Activated CD4-positive, alpha-beta T cell treated with anti-CD3 and anti-CD28 coated beads, Interleukin-2, Interleukin-6, amounts not matched to agents 100 ng/mL and 50 ng/mL, durations not matched to agents 16 hours and 8 hours (primary cell): ENCODE measurements at regions not wholly inside any gene's neighbourhood (a gene's known extent, or its start where the extent isn't known, plus 50 kb on each side); places are given as distances from the start of the nearest gene placed in this dataset.

Experiments
- DNase-seq: peaks from one replicate; pipeline ENCODE4 v3.0.0-alpha.2; 2020

GRCh38 chr1:234708700-234709395, 98.9 kb upstream of the IRF2BP2 start:
- DNase-seq: no peak

DNA sequence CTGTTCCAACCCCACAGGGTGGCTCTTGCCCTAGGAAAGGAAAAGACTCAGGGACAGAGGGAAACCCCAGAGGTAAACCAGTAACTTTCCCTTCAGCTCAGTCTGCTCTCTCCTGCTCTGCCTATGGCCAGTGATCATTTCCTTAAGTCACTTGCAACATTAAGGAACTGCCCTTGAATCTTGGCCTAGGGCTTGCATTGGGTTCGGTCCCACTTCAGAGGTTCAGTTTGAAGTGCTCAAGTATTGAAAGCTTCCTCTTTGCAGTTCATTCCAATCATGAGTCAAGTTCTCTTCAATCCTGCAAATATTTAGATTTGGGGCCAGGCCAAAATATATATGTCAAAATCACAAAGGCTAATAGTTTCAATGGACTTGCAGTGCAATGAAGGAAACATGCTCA, 97.7 kb upstream of the IRF2BP2 start:
- DNase-seq: no peak

DNA sequence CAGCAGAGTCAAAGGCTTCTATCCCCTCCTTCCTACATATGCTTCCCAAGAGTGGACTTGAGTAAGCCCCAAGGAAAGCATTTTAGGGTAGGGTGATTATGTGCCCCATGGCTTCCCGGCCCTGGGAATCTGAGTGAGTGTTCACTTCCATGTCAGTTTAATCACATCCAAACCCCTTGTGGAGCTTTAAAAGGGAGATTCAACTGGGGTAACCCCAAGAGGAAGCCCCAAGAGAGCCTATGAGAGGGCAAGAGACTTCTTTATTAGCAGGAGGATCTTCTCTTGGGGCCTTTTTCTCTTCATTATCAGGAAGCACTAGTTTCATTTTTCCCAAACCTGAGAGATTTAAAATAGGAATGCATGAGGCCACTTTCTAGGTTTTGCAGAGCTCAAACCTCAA, 97.0 kb upstream of the IRF2BP2 start:
- DNase-seq: no peak

DNA sequence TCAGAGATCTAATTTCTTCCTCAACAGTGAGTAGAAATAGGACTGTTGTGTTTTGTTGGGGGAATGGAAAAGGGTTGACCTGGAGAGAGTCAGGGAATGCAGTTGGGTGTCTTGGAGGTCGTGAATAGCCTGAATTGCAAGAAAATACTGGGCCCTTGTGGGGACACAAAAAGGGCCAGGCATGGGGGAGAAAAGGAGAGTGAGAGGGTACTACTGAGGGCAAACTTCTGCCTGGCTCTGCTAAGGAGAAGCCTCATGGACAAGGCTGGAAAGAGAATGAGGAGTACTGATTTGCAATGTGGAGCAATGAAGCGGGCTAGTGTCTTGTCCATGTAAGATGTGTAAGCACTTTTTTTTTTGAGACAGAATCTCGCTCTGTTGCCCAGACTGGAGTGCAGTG, 96.2 kb upstream of the IRF2BP2 start:
- no peak for DNase-seq

DNA sequence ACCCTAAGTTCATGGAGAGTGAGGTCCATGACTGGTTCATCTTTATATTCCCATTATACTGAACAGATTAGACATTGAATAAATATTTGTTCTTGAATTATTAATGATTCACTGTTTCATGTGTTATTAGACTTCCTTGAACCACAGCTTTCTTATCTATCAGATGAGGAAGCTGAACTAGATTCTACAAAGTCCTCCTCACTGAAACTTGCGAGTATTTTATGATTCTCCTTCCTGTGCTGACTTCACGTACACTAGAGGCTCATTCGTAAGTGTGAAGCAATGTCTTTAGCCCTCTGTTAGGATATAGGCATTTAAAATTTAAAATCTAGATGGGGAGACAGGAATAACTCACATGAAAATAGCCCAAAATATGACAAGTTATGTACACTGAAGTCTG, 95.6 kb upstream of the IRF2BP2 start:
- DNase-seq: no peak

GRCh38 chr1:234704106-234704887, 94.3 kb upstream of the IRF2BP2 start:
- no peak for DNase-seq

- DNase-seq: no peak
These were observed 92.5 kb upstream of the IRF2BP2 start for GRCh38 chr1:234702342-234703000.

DNA sequence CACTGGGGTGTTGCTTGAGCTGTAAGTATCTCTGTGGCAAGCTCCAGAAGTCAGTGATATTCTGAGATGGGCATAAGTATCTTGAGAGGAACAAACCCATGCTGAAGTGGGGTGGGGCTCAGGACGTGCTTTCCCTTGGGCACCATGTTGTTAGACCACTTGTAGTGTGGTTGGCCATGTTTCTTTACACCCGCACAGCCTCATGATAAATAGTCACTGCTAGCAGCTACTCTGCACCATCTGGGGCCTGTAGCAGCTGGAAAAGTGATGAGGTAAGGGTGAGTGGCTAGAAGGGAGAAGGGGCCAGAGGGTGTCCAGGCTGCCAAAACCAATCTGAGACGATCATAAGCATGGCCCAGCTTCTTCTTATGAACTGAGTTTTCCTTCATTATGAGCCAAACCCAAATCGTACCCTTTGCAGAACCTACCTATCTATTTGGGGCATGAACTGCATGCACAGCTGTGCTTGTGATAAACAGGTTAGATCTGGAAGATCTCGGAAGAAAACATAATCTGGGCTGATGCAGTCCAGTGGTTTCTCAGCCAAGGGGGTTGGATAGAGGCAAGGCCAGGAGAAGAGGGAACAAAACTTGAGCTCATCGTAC, 91.9 kb upstream of the IRF2BP2 start:
- no peak for DNase-seq

GRCh38 chr1:234699795-234700665, 90.1 kb upstream of the IRF2BP2 start:
- DNase-seq: peak; percentile 38

- no peak for DNase-seq
These were observed 88.7 kb upstream of the IRF2BP2 start for GRCh38 chr1:234698686-234699085.

GRCh38 chr1:234697741-234698140, 87.8 kb upstream of the IRF2BP2 start:
- no peak for DNase-seq

GRCh38 chr1:234697015-234697414, 87.0 kb upstream of the IRF2BP2 start:
- no peak for DNase-seq

DNA sequence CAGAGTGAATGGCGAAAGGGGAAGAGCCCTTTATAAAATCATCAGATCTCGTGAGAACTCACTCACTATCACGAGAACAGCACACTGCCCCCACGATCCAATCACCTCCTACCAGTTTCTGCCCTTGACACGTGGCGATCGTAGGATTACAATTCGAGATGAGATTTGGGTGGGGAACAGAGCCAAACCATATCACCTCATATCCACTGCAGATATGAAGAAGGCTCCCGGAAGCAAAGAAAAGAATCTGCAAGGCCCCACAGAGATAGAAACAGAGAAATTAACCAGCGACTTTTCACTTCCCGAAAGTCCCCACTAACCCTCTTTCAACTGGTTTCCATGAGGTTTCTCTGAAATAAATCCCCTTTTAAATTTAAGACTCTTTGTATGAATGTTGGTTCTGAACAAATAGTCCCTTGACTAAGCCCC, 86.2 kb upstream of the IRF2BP2 start:
- DNase-seq: no peak

- DNase-seq: no peak
These were observed 84.7 kb upstream of the IRF2BP2 start for GRCh38 chr1:234694661-234695060.

DNA sequence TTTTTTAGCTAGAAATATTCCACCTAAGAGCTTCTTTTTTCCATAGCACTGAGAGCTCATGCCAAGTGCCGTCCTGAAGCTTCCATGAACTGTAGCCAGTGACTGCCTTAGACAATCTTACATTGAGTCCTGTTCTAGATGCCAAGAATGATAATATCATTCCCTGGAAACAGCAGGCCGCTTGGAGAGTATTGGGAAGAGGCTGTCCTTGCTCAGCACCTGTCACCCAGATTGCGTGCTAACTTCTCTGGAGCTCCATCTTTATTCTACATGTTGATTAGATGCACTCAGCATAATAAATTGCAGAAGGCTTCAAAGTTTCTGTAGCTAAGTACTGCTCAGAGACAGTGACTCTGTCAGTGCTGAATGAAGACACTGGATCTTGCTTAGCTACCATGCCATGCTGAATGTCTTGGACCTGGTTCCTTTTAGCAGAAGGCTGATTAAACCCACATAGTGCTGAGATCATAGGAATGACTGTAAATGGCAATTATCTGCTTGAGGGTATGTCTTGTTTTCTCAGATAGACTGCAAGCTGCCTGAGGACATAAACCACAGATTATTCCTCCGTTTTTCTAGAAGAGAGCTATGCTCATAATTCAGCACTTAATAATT, 83.1 kb upstream of the IRF2BP2 start:
- DNase-seq: no peak

GRCh38 chr1:234691567-234691966, 81.6 kb upstream of the IRF2BP2 start:
- no peak for DNase-seq

DNA sequence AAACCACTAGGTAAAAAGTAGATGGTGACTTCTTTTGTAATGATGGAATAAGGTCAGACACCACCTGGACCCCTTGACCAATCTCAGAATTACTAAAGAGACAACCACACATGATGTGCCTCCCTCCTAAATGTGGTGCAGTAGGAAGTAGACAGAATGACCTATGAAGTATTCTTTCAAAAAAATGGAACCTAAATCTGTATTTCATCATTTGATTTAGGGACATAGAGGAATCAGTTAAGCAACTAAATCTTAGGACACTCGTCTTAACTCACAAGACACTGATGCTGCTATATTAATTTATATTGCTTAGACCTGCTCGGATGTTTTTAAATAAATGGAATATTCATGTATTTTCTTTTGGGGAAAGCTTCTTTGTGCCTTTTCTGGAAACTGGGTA, 80.9 kb upstream of the IRF2BP2 start:
- no peak for DNase-seq

- no peak for DNase-seq
These were observed 79.3 kb upstream of the IRF2BP2 start for GRCh38 chr1:234689236-234689635.

DNA sequence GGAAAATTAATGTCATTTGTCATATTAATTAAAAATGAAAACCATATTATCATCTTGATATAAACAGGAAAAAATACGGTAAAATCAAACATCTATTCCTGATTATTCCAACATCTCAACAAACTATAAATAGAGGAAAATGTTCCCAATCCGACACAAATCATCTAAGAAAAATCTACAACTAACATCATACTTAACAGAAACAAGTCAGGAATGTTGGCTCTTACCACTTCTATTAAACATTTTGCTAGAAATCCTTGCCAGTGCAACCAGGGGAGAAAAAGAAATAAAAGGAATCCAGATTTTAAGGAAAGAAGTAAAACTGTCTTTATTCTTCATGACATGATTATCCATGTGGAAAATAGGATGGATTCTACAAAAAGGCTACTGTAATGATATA, 77.0 kb upstream of the IRF2BP2 start:
- no peak for DNase-seq

GRCh38 chr1:234686035-234686434, 76.1 kb upstream of the IRF2BP2 start:
- DNase-seq: no peak

GRCh38 chr1:234684856-234685255, 74.9 kb upstream of the IRF2BP2 start:
- no peak for DNase-seq
